PC-3 (cell line): ENCODE measurements at regions not wholly inside any gene's neighbourhood (a gene's known extent, or its start where the extent isn't known, plus 50 kb on each side); places are given as distances from the start of the nearest gene placed in this dataset.

Source experiments
- CTCF ChIP-seq: fragments of 300-600 bp; sonication (generic); conservative IDR thresholded peaks from 2 replicates; pipeline ENCODE4 v1.5.1; 2017; ENCODE audit warnings: antibody characterized with exemption, low read depth, mild to moderate bottlenecking, low read length
- EZH2 ChIP-seq: fragments of 300-600 bp; sonication (generic); IDR thresholded peaks from one replicate; pipeline ENCODE4 v1.6.1; 2017; ENCODE audit warnings: antibody characterized with exemption, mild to moderate bottlenecking, low read length; ENCODE audit not compliant: unreplicated experiment
- EZH2phosphoT487 ChIP-seq: fragments of 300-600 bp; sonication (generic); IDR thresholded peaks from 2 replicates; pipeline ENCODE4 v1.6.1; 2018; ENCODE audit warnings: mild to moderate bottlenecking, antibody characterized with exemption, low read length, borderline replicate concordance

- TF ChIP-seq CTCF = no peak
- no peak for TF ChIP-seq EZH2
- TF ChIP-seq EZH2phosphoT487 = no peak
These were observed 182.9 kb downstream of the RTP5 start for GRCh38 chr2:242052421-242052820.
